H1 (cell line): ENCODE measurements at regions not wholly inside any gene's neighbourhood (a gene's known extent, or its start where the extent isn't known, plus 50 kb on each side); places are given as distances from the start of the nearest gene placed in this dataset.

Experiments used
- CTCF ChIA-PET: fragments of 300-600 bp; sonication (Branson Sonifier 250); formaldehyde crosslinking; loops from one replicate; lab custom pipeline; 2021; ENCODE audit not compliant: partially characterized antibody; lab: Charles Lee
- POLR2A ChIA-PET: fragments of 300-600 bp; sonication (Branson Sonifier 250); formaldehyde crosslinking; loops from one replicate; lab custom pipeline; 2021; ENCODE audit warnings: inconsistent platforms; ENCODE audit not compliant: partially characterized antibody; lab: Charles Lee
- DNase-seq, 2 experiments: peaks; one replicate each; pipeline versions ENCODE4 v3.0.0 to v3.0.0-alpha.2; 2010 to 2022; ENCODE audit warnings: low spot score in 2 of 2, low read depth in 1 of 2, mixed read lengths in 1 of 2
- FAIRE-seq: peaks from 2 replicates; lab custom pipeline; 2011; peaks lifted over from hg19 to GRCh38; lab: Jason Lieb, UNC
- H2AFZ ChIP-seq: 2 replicates; pipeline ENCODE4 v1.8.1; 2012; ENCODE audit warnings: low read length, inconsistent platforms
- H2AK5ac ChIP-seq: 2 replicates; pipeline ENCODE4 v1.6.1; 2013; ENCODE audit warnings: low read depth, low read length
- H2BK120ac ChIP-seq: replicated peaks from 2 replicates; pipeline ENCODE3; 2013; ENCODE audit warnings: low read depth, low read length, inconsistent platforms
- H2BK12ac ChIP-seq: 2 replicates; pipeline ENCODE4 v1.6.1; 2013; ENCODE audit warnings: low read depth, low read length
- H2BK15ac ChIP-seq: 2 replicates; pipeline ENCODE4 v1.6.1; 2013; ENCODE audit warnings: low read length
- H2BK20ac ChIP-seq: 2 replicates; pipeline ENCODE4 v1.6.1; 2013; ENCODE audit warnings: low read length
- H2BK5ac ChIP-seq: 2 replicates; pipeline ENCODE4 v1.6.1; 2013; ENCODE audit warnings: low read depth, low read length
- H3K14ac ChIP-seq: 2 replicates; pipeline ENCODE4 v1.6.1; 2013; ENCODE audit warnings: inconsistent platforms; ENCODE audit not compliant: insufficient read length
- H3K18ac ChIP-seq: 2 replicates; pipeline ENCODE4 v1.6.1; 2013; ENCODE audit warnings: low read length; ENCODE audit errors: extremely low read depth
- H3K23ac ChIP-seq: 2 replicates; pipeline ENCODE4 v1.6.1; 2013; ENCODE audit warnings: inconsistent platforms; ENCODE audit not compliant: insufficient read length
- H3K23me2 ChIP-seq: 2 replicates; pipeline ENCODE4 v1.6.1; 2013; ENCODE audit warnings: low read depth, low read length
- H3K27ac ChIP-seq: 2 replicates; pipeline ENCODE4 v1.6.1; 2011; ENCODE audit warnings: low read depth, low read length, inconsistent platforms
- H3K27me3 ChIP-seq, 4 experiments: replicated peaks in 1 of 4; 1 replicate in 1 of 4; 2 replicates in 3 of 4; pipeline versions ENCODE4 v1.6.1 to v1.8.1; 2011 to 2013; ENCODE audit warnings: low read length in 3 of 4, mild to moderate bottlenecking in 3 of 4, inconsistent platforms in 2 of 4, mixed read lengths in 2 of 4, moderate library complexity in 1 of 4; ENCODE audit not compliant: control insufficient read depth in 3 of 4, insufficient read depth in 3 of 4; ENCODE audit errors: extremely low read depth in 1 of 4
- H3K36me3 ChIP-seq, 4 experiments: 2 replicates each; pipeline versions ENCODE4 v1.6.1 to v1.8.1; 2011 to 2013; ENCODE audit warnings: mild to moderate bottlenecking in 4 of 4, low read length in 3 of 4, moderate library complexity in 2 of 4, control low read depth in 1 of 4, inconsistent platforms in 1 of 4; ENCODE audit not compliant: insufficient read depth in 4 of 4, control insufficient read depth in 2 of 4
- H3K4ac ChIP-seq: replicated peaks from 2 replicates; pipeline ENCODE3; 2013; ENCODE audit warnings: low read length, low read depth, mixed read lengths, inconsistent platforms; ENCODE audit not compliant: insufficient read length
- H3K4me1 ChIP-seq, 4 experiments: replicated peaks in 1 of 4; 1 replicate in 1 of 4; 2 replicates in 3 of 4; pipeline versions ENCODE4 v1.6.1 to v1.8.1; 2011 to 2013; ENCODE audit warnings: low read length in 3 of 4, inconsistent platforms in 2 of 4, mixed read lengths in 1 of 4; ENCODE audit not compliant: insufficient read depth in 4 of 4, control insufficient read depth in 3 of 4
- H3K4me2 ChIP-seq, 2 experiments: 2 replicates each; pipeline versions ENCODE4 v1.6.1 to v1.8.1; 2011 to 2013; ENCODE audit warnings: low read depth in 2 of 2, low read length in 2 of 2, control low read depth in 1 of 2, inconsistent platforms in 1 of 2, mild to moderate bottlenecking in 1 of 2; ENCODE audit not compliant: insufficient read depth in 1 of 2
- H3K4me3 ChIP-seq, 4 experiments: fragments of 200-600, 300-600 bp in 1 of 4; sonication (generic), shearing (Covaris generic), sonication (Bioruptor Twin) in 1 of 4; 2 replicates each; pipeline versions ENCODE4 v1.5.1 to v1.8.1; 2011 to 2016; ENCODE audit warnings: low read length in 4 of 4, low read depth in 3 of 4, control low read depth in 2 of 4, inconsistent platforms in 2 of 4, mild to moderate bottlenecking in 2 of 4, mixed read lengths in 1 of 4, moderate library complexity in 1 of 4; ENCODE audit not compliant: insufficient read depth in 2 of 4; ENCODE audit errors: extremely low read depth in 1 of 4
- H3K56ac ChIP-seq: replicated peaks from 2 replicates; pipeline ENCODE3; 2013; ENCODE audit warnings: low read depth, mild to moderate bottlenecking, mixed read lengths, low read length, inconsistent platforms; ENCODE audit not compliant: insufficient read length
- H3K79me1 ChIP-seq: 2 replicates; pipeline ENCODE4 v1.6.1; 2013; ENCODE audit warnings: low read depth, low read length, control low read depth
- H3K79me2 ChIP-seq, 2 experiments: 2 replicates each; pipeline versions ENCODE4 v1.6.1 to v1.8.1; 2012 to 2013; ENCODE audit warnings: low read length in 2 of 2, mild to moderate bottlenecking in 2 of 2, inconsistent platforms in 1 of 2; ENCODE audit not compliant: insufficient read depth in 2 of 2, control insufficient read depth in 1 of 2
- H3K9ac ChIP-seq, 4 experiments: replicated peaks in 1 of 4; 1 replicate in 1 of 4; 2 replicates in 3 of 4; pipeline versions ENCODE4 v1.6.1 to v1.8.1; 2011 to 2013; ENCODE audit warnings: low read depth in 3 of 4, low read length in 3 of 4, control low read depth in 2 of 4, mild to moderate bottlenecking in 2 of 4, moderate library complexity in 2 of 4, inconsistent platforms in 1 of 4; ENCODE audit errors: extremely low read depth in 1 of 4
- H3K9me3 ChIP-seq, 2 experiments: 2 replicates each; pipeline versions ENCODE4 v1.6.1 to v1.8.1; 2012 to 2013; ENCODE audit warnings: mild to moderate bottlenecking in 2 of 2, moderate library complexity in 2 of 2, control low read depth in 1 of 2, inconsistent platforms in 1 of 2, low read depth in 1 of 2, low read length in 1 of 2, mixed read lengths in 1 of 2; ENCODE audit not compliant: insufficient read depth in 2 of 2
- H4K20me1 ChIP-seq, 2 experiments: replicated peaks in 1 of 2; 2 replicates each; pipeline versions ENCODE3 to v1.8.1; 2011 to 2013; ENCODE audit warnings: inconsistent platforms in 2 of 2, low read length in 2 of 2, mild to moderate bottlenecking in 1 of 2; ENCODE audit not compliant: insufficient read depth in 2 of 2, control insufficient read depth in 1 of 2
- H4K5ac ChIP-seq: 2 replicates; pipeline ENCODE4 v1.6.1; 2013; ENCODE audit warnings: low read length, low read depth, mixed read lengths, inconsistent platforms; ENCODE audit not compliant: insufficient read length
- H4K8ac ChIP-seq: 2 replicates; pipeline ENCODE4 v1.8.0; 2013; ENCODE audit warnings: mild to moderate bottlenecking, moderate library complexity, low read length, inconsistent platforms; ENCODE audit not compliant: insufficient read depth; ENCODE audit errors: extremely low read depth
- H4K91ac ChIP-seq: replicated peaks from 2 replicates; pipeline ENCODE3; 2013; ENCODE audit warnings: low read length, mixed read lengths, inconsistent platforms; ENCODE audit not compliant: insufficient read length
- BACH1 ChIP-seq: IDR thresholded peaks from 2 replicates; pipeline ENCODE4 v1.6.1; 2012; ENCODE audit warnings: low read length, improper control_type of control experiment
- BCL11A ChIP-seq, 2 experiments: IDR thresholded peaks; one replicate each; pipeline ENCODE4 v1.6.1; 2011; ENCODE audit warnings: low read depth in 2 of 2, low read length in 2 of 2, mild to moderate bottlenecking in 2 of 2
- CBX8 ChIP-seq: fragments of 300-800, 300-1000 bp; sonication (generic); IDR thresholded peaks from 2 replicates; pipeline ENCODE4 v1.7.1; 2016; ENCODE audit warnings: low read depth, low read length, borderline replicate concordance
- CEBPB ChIP-seq: IDR thresholded peaks from 2 replicates; pipeline ENCODE4 v1.6.1; 2012; ENCODE audit warnings: low read depth, low read length
- CREB1 ChIP-seq: IDR thresholded peaks from 2 replicates; pipeline ENCODE4 v1.6.1; 2012; ENCODE audit warnings: inconsistent platforms
- EP300 ChIP-seq, 2 experiments: IDR thresholded peaks; 1 replicate in 1 of 2; 2 replicates in 1 of 2; pipeline ENCODE4 v1.6.1; 2011 to 2012; ENCODE audit warnings: low read depth in 2 of 2, low read length in 2 of 2, mild to moderate bottlenecking in 2 of 2, borderline replicate concordance in 1 of 2, inconsistent platforms in 1 of 2, moderate library complexity in 1 of 2
- HDAC2 ChIP-seq, 2 experiments: fragments of 300-600 bp in 1 of 2; sonication (generic) in 1 of 2; IDR thresholded peaks; 2 replicates each; pipeline ENCODE4 v1.6.1; 2011 to 2012; ENCODE audit warnings: low read depth in 2 of 2, low read length in 2 of 2, mild to moderate bottlenecking in 2 of 2, moderate library complexity in 2 of 2, borderline replicate concordance in 1 of 2, inconsistent platforms in 1 of 2
- JUN ChIP-seq: IDR thresholded peaks from 2 replicates; pipeline ENCODE4 v1.6.1; 2011; ENCODE audit warnings: low read depth, mild to moderate bottlenecking, improper control_type of control experiment, low read length
- KDM1A ChIP-seq: fragments of 200-600, 300-600 bp; sonication (generic); IDR thresholded peaks from 2 replicates; pipeline ENCODE4 v1.7.1; 2016; ENCODE audit warnings: mild to moderate bottlenecking, low read length, borderline replicate concordance
- RXRA ChIP-seq: IDR thresholded peaks from 2 replicates; pipeline ENCODE4 v1.6.1; 2011; ENCODE audit warnings: low read depth, mild to moderate bottlenecking, low read length, moderate library complexity; ENCODE audit not compliant: insufficient read depth
- SAP30 ChIP-seq: fragments of 300-600 bp; sonication (generic); IDR thresholded peaks from 2 replicates; pipeline ENCODE4 v1.7.1; 2012; ENCODE audit warnings: low read length, moderate library complexity, mild to moderate bottlenecking, inconsistent platforms; ENCODE audit not compliant: insufficient read depth, insufficient replicate concordance
- SIRT6 ChIP-seq: IDR thresholded peaks from one replicate; pipeline ENCODE4 v1.7.1; 2012; ENCODE audit warnings: low read length, inconsistent platforms
- WGBS, 2 experiments: shearing (Covaris generic) in 1 of 2; methylation state at CpG; one replicate each; pipeline versions ENCODE4 v1.1.6 to v1.1.7; 2013 to 2015; ENCODE audit warnings: low lambda C conversion rate in 2 of 2, mixed read lengths in 2 of 2, inconsistent platforms in 1 of 2, low coverage in 1 of 2, missing lambda C conversion rate in 1 of 2; ENCODE audit not compliant: insufficient replicate concordance in 2 of 2, insufficient coverage in 1 of 2, insufficient read length in 1 of 2; ENCODE audit errors: extremely low coverage in 1 of 2, missing lambda C conversion rate in 1 of 2; 5-methylcytosine and 5-hydroxymethylcytosine counted together
- TF ChIP-seq, protein P1 (sequence below): IDR thresholded peaks from 2 replicates; pipeline ENCODE4 v1.6.1; 2012; ENCODE audit warnings: inconsistent platforms

DNA sequence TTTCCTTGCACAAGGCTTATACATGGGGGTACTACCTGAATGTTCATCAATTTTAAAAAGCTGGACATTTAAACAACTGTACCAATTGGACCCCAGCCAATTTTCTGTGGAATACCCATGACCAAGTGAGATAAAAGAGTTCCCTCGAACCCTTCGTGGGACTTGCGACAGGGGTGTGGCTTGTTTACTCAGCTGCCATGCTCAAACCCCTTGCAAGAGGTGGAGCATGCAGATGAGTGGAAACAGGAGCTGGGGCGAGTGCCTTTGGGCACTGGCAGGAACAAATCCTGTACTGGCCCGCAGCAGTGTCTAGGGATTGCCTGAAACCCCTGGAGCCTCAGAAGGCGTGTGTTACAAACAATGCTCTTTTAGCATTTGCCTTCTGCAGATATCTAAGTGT lies 144.2 kb downstream of the PDHA2 start:
- Histone ChIP-seq H3K23me2 (no peaks in the 10 kb centered on the region), H3K4me2 (no peak overlapping the region), H2BK15ac (no peak overlapping the region), H3K27me3 (no peaks in the 10 kb centered on the region), H3K9ac (no peak overlapping the region), H3K79me1 (no peaks in the 10 kb centered on the region), H4K8ac (no peak overlapping the region), H2BK5ac (no peak overlapping the region), H2BK120ac (no peak overlapping the region), H3K23ac (no peak overlapping the region), H3K4me3 (no peak overlapping the region)
- CTCF ChIA-PET: no interaction called here
- TF ChIP-seq CBX8 (no peak), BACH1 (no peak), EP300 (IDR thresholded peaks at IDR 0.05; ENCODE audit: borderline replicate concordance in 1 of 2, low read depth in 2 of 2, low read length in 2 of 2) (no peak), SAP30 (no peak), RXRA (no peak), SIRT6 (no peak), HDAC2 (IDR thresholded peaks at IDR 0.05; ENCODE audit: borderline replicate concordance in 1 of 2, low read depth in 2 of 2, low read length in 2 of 2) (no peak), JUN (no peak), KDM1A (no peak), BCL11A (IDR thresholded peaks at IDR 0.05; ENCODE audit: low read depth in 2 of 2, low read length in 2 of 2) (no peak), CREB1 (no peak), CEBPB (no peak)
- TF ChIP-seq, protein P1, sequence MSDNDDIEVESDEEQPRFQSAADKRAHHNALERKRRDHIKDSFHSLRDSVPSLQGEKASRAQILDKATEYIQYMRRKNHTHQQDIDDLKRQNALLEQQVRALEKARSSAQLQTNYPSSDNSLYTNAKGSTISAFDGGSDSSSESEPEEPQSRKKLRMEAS: no peak
- TF ChIP-seq, all 59 proteins: peak for 0
- H3K9me3 ChIP-seq: peaks cover 0 to 12% of the 10 kb centered on the region in 2 experiments; a peak in 1 of 4 replicates
- H3K4me1 ChIP-seq: no peaks in the 10 kb centered on the region
- H3K56ac ChIP-seq: no peak overlapping the region
- POLR2A ChIA-PET: no interaction called here
- no peak overlapping the region for H3K18ac ChIP-seq
- no peak overlapping the region for H3K14ac ChIP-seq
- H3K27ac ChIP-seq: no peak overlapping the region
- DNase-seq (no peak), FAIRE-seq (no peak)
- WGBS, 2 experiments: 94% methylated on average over 6 of the region's 6 CpGs; no CpG with 5 or more reads in 1 of the 2 experiments
- H2AFZ ChIP-seq: no peak overlapping the region
- no peaks in the 10 kb centered on the region for H4K20me1 ChIP-seq
- no peaks in the 10 kb centered on the region for H3K79me2 ChIP-seq
- no peaks in the 10 kb centered on the region for H3K36me3 ChIP-seq
- H3K4ac ChIP-seq: no peak overlapping the region
- no peak overlapping the region for H2AK5ac ChIP-seq
- H2BK12ac ChIP-seq: no peak overlapping the region
- H4K91ac ChIP-seq: no peak overlapping the region
- H2BK20ac ChIP-seq: no peak overlapping the region
- H4K5ac ChIP-seq: no peak overlapping the region
